Aorta (tissue), 5 donors: ENCODE measurements at regions not wholly inside any gene's neighbourhood (a gene's known extent, or its start where the extent isn't known, plus 50 kb on each side); places are given as distances from the start of the nearest gene placed in this dataset.

Source experiments
- ATAC-seq: fragments of 200-7000 bp; cut with Tn5 transposase; one replicate; pipeline ENCODE4 v1.9.1; 2022; ENCODE audit warnings: moderate library complexity; ENCODE audit not compliant: low FRiP score
- DNase-seq, 2 donors: peaks; one replicate each; pipeline ENCODE4 v3.0.0-alpha.2; 2020
- H3K27ac ChIP-seq, 2 donors: one replicate each; pipeline ENCODE4 v1.5.1; 2013; ENCODE audit warnings: low read length in 2 of 2, mild to moderate bottlenecking in 2 of 2, moderate library complexity in 2 of 2, control low read depth in 1 of 2, inconsistent platforms in 1 of 2, low read depth in 1 of 2
- H3K27me3 ChIP-seq, 2 donors: one replicate each; pipeline ENCODE4 v1.6.1; 2013; ENCODE audit warnings: control low read depth in 1 of 2, low read length in 1 of 2, mild to moderate bottlenecking in 1 of 2, moderate library complexity in 1 of 2; ENCODE audit not compliant: insufficient read depth in 2 of 2, control insufficient read depth in 1 of 2
- H3K36me3 ChIP-seq, 2 donors: one replicate each; pipeline ENCODE4 v1.6.1; 2013; ENCODE audit warnings: control low read depth in 1 of 2, low read length in 1 of 2, mild to moderate bottlenecking in 1 of 2; ENCODE audit not compliant: insufficient read depth in 2 of 2, control insufficient read depth in 1 of 2
- H3K4me1 ChIP-seq, 2 donors: one replicate each; pipeline ENCODE4 v1.6.1; 2013; ENCODE audit warnings: low read length in 2 of 2, control low read depth in 1 of 2, mild to moderate bottlenecking in 1 of 2, moderate library complexity in 1 of 2; ENCODE audit not compliant: insufficient read depth in 2 of 2, control insufficient read depth in 1 of 2
- H3K4me3 ChIP-seq, 2 donors: one replicate each; pipeline ENCODE4 v1.5.1; 2013; ENCODE audit warnings: low read length in 2 of 2, control low read depth in 1 of 2, mild to moderate bottlenecking in 1 of 2
- H3K9me3 ChIP-seq: one replicate; pipeline ENCODE4 v1.6.1; 2013; ENCODE audit warnings: mild to moderate bottlenecking, low read length; ENCODE audit not compliant: control insufficient read depth
- WGBS, 2 donors: extraction: QIAGEN DNeasy Blood & Tissue Kit; methylation state at CpG; one replicate each; pipeline ENCODE4 v1.1.7; 2013; 5-methylcytosine and 5-hydroxymethylcytosine counted together
- intact Hi-C, 2 donors: fragments of 100-400 bp; cut with DNase I; formaldehyde crosslinking; loops; one replicate each; pipeline versions ENCODE4 v1.14.2 to v1.15.0; 2022
- donor health status: healthy with polysubstance abuse.
- donor health status: Bipolar disorder and iron deficiency.
- donor health status: DM: no; HTN: no; CAD: no.
- donor health status: DM: no; HTN: no; CAD: no.
- donor health status: DM: yes; HTN: yes; CAD: no.

DNA sequence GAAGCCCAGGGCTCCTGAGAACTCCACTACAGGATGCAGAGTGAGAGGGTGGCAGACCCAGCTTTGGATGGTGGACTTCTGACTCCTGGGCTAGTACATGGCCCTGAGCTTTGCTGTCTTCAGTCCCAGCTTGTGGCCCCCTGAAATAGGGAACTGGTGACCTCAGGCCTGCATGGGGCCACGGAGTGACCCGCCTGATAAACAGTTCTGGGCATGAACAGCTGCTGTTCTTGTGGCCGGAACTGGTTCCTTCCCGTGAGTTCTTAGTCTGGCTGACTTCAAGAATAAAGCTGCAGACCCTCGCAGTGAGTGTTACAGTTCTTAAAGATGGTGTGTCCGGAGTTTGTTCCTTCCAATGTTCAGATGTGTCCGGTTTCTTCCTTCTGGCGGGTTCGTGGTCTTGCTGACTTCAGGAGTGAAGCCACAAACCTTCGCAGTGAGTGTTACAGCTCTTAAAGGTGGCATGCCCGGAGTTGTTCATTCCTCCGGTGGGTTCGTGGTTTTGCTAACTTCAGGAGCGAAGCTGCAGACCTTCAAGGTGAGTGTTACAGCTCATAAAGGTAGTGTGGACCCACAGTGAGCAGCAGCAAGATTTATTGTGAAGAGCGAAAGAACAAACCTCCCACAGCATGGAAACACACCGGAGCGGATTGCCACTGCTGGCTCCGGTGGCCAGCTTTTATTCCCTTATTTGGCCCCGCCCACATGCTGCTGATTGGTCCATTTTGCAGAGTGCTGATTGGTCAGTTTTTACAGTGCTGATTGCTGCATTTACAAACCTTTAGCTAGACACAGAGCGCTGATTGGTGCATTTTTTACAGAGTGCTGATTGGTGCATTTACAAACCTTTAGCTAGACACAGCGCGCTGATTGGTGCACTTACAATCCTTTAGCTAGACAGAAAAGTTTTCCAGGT, 268.0 kb downstream of the ZEB1 start:
- no peak overlapping the region for H3K4me3 ChIP-seq
- H3K27me3 ChIP-seq: no peaks in the 10 kb centered on the region
- no peak for ATAC-seq
- H3K9me3 ChIP-seq: peaks cover 2% of the 10 kb centered on the region
- DNase-seq: peak in 1 of 2 donors; percentile 78
- 91% methylated on average over 22 of the region's 22 CpGs for WGBS, 2 donors
- no peak overlapping the region for H3K27ac ChIP-seq
- intact Hi-C loops: no loop called here
- no peaks in the 10 kb centered on the region for H3K4me1 ChIP-seq
- no peaks in the 10 kb centered on the region for H3K36me3 ChIP-seq

DNA sequence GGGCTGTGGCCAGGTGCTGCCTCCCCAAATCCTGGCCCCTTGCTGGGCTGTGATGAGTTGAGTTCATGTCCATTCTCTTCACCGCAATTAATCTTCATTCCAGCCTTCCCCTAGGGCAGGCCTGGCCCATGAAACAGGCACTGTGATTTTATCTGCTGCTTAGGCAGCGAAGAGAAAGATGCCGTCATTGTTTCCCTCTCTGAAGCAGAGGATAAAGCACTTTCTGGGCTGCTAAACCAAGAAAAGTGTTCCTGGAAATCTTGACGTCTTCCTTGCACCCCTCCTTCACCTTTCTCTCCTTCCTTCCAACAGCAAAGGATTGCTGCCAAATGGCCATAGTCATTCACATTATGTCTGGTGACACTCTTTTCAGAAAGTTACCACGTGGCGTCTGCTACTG, 265.9 kb downstream of the ZEB1 start:
- no peak overlapping the region for H3K4me3 ChIP-seq
- no peaks in the 10 kb centered on the region for H3K36me3 ChIP-seq
- H3K27ac ChIP-seq: no peak overlapping the region
- no peak for DNase-seq
- 79 to 80% methylated on average over 6 of the region's 6 CpGs for WGBS, 2 donors
- no peaks in the 10 kb centered on the region for H3K4me1 ChIP-seq
- no peaks in the 10 kb centered on the region for H3K27me3 ChIP-seq
- no peaks in the 10 kb centered on the region for H3K9me3 ChIP-seq
- intact Hi-C loops: no loop called here
- ATAC-seq: no peak

DNA sequence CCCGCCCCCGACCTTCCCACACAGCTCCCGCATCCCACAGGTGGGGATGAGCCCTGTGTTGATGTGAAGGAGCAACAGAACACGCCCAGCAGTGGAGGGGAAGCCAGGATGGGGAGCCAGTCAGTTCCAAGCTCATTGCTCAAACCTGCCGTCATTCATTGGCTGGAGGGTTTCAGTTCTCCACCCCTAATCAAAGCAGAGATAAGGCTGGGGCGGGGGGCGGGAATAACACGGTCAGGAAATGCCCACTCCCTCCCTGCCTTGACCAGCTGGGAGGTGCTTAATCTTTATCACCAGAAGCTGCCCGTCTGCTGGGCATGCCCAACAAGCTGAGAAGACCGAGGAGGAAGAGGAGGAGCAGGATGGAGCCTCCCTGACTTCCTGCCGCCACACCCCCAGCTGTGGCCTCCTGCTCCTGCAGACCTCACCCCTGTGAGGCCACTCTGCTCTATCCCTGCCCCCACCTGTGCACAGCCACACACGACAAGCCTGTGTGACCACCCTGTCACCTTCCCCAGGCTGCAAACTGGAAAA, 265.1 kb downstream of the ZEB1 start:
- Histone ChIP-seq H3K36me3 (no peaks in the 10 kb centered on the region), H3K4me3 (no peak overlapping the region), H3K27me3 (no peaks in the 10 kb centered on the region), H3K27ac (no peak overlapping the region), H3K9me3 (no peaks in the 10 kb centered on the region), H3K4me1 (no peaks in the 10 kb centered on the region)
- WGBS, 2 donors: 74 to 79% methylated on average over 12 of the region's 12 CpGs
- intact Hi-C loops: no loop called here
- DNase-seq: no peak
- no peak for ATAC-seq

DNA sequence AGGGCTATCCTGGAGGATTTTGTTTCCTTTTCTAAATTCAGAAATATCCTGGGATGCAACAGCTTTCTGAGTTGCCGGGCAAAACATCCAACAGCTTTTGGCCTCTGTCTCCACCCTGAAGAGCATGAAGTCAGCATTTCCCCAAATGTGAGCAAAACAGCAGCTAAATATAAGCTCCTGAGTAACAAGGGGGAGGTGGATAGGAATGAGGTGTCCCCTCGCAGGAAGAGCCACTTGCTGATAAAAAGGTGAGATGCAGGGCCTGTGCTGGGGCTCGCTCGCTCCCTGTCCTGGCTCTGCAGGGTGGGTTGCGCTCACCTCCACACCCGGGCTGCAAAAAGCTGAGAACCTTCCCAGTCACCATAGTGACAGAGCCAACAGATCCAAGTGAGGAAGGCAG, 264.3 kb downstream of the ZEB1 start:
- DNase-seq: no peak
- no peaks in the 10 kb centered on the region for H3K9me3 ChIP-seq
- H3K4me3 ChIP-seq: no peak overlapping the region
- H3K27me3 ChIP-seq: no peaks in the 10 kb centered on the region
- no peak overlapping the region for H3K27ac ChIP-seq
- intact Hi-C loops: no loop called here
- peak; percentile 11 for ATAC-seq
- no peaks in the 10 kb centered on the region for H3K4me1 ChIP-seq
- 51 to 54% methylated on average over 6 of the region's 6 CpGs for WGBS, 2 donors
- H3K36me3 ChIP-seq: no peaks in the 10 kb centered on the region

DNA sequence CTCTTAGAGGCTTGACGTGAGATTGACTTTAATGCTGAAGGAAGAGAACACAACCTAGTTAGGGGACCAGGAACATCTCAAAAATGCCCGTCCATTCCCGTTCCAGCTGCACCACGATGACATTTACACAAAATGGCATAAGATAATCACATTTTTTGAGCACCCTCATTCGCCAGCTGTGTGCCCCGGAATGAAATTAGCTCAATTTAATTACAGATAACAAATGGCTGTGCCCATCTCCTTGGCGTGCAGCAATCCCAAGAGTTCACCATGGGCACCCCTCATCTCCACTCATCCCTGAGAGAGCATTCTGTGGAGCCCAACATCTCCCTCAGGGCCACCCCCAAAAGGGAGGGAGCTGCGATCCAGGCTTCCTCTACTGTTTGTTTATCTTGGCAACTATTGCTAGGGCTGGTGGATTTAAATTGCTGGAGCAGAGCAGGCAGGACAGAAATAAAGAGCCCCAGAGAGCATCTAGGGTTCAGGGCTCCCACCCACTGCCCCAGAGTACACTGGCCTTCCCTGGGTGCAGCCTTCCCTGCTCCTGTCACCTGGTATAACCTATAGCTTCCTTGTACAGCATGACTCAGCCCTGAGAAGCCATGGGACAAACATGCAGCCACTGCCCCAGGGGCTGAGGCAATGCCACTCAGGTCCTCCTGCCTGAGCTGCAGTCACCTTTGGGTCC, 263.5 kb downstream of the ZEB1 start:
- intact Hi-C loops: no loop called here
- Histone ChIP-seq H3K4me1 (no peaks in the 10 kb centered on the region), H3K4me3 (no peak overlapping the region), H3K27me3 (no peaks in the 10 kb centered on the region), H3K36me3 (no peaks in the 10 kb centered on the region), H3K27ac (no peak overlapping the region), H3K9me3 (no peaks in the 10 kb centered on the region)
- ATAC-seq (peak; percentile 33), DNase-seq (no peak)
- 49 to 57% methylated on average over 8 of the region's 8 CpGs for WGBS, 2 donors

DNA sequence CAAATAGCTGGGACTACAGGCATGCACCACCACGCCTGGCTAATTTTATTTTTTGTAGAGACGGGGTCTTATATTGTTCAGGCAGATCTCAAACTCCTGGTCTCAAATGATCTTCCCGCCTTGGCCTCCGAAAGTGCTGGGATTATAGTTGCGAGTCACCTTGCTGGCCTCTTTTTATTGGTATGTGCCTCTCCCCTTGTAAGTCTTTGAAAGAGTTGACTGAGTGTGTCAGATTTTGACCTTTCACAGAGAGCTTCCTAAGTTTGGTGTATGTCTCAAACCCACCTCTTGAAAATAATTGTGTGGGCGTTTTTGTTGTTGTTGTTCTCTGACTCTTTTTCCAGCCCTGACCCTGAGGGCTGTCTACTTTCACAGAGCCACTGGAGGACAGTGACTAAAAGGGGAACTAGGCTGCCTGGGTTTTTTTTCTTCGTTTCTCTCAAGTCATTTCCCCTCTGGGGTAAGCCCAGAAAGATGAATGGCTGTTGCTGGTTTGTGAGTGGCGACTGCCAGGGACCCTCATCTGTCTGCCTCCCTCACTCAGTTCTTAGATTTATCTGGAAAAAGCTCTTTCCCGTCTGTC, 262.8 kb downstream of the ZEB1 start:
- H3K27me3 ChIP-seq: no peaks in the 10 kb centered on the region

DNA sequence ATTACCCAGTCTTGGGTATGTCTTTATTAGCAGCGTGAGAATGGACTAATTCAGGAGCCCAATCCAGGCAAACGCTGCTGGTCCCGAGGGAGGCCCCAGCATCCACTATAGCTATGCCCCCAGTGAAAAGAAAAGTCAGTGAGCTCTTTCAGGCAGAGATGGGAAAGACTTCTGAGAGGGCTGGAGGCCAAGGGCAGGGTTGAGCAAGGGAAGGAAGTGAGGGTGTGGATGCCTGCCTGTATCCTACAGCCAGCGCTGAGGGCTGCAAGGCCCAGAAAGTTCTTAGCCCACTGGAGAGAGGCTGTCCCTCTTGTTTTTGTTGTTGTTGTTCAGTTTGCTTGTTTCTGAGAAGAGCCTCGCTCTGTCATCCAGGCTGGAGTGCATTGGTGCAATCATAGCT, 261.6 kb downstream of the ZEB1 start:
- WGBS, 2 donors: 88 to 95% methylated on average over 5 of the region's 5 CpGs

More for the DNA sequence above, 262.8 kb downstream of the ZEB1 start:
- WGBS, 2 donors: 81 to 82% methylated on average over 9 of the region's 9 CpGs
- ATAC-seq (no peak), DNase-seq (no peak)
- Histone ChIP-seq H3K36me3 (no peaks in the 10 kb centered on the region), H3K27ac (no peak overlapping the region), H3K9me3 (no peaks in the 10 kb centered on the region), H3K4me3 (no peak overlapping the region), H3K4me1 (no peaks in the 10 kb centered on the region)
- intact Hi-C loops: no loop called here

More for the DNA sequence above, 261.6 kb downstream of the ZEB1 start:
- no peaks in the 10 kb centered on the region for H3K36me3 ChIP-seq
- no peak overlapping the region for H3K4me3 ChIP-seq
- H3K4me1 ChIP-seq: no peaks in the 10 kb centered on the region
- no peaks in the 10 kb centered on the region for H3K27me3 ChIP-seq
- no peak for ATAC-seq
- intact Hi-C loops: no loop called here
- no peak for DNase-seq
- H3K27ac ChIP-seq: no peak overlapping the region
- H3K9me3 ChIP-seq: no peaks in the 10 kb centered on the region
